AG09309 (cell line): ENCODE measurements at regions not wholly inside any gene's neighbourhood (a gene's known extent, or its start where the extent isn't known, plus 50 kb on each side); places are given as distances from the start of the nearest gene placed in this dataset.
A peak's percentile ranks its signal among the peaks of the same experiment; 100 is the strongest.

ENCODE experiments used
- DNase-seq: peaks from one replicate; pipeline ENCODE4 v3.0.0-alpha.2; 2010; ENCODE audit warnings: low read depth
- H3K4me3 ChIP-seq: 2 replicates; pipeline ENCODE4 v1.5.1; 2011; ENCODE audit warnings: mild to moderate bottlenecking, low read depth, low read length, moderate library complexity; ENCODE audit not compliant: control insufficient read depth
- CTCF ChIP-seq: IDR thresholded peaks from 2 replicates; pipeline ENCODE4 v1.5.1; 2011; ENCODE audit warnings: mild to moderate bottlenecking, low read depth, low read length, inconsistent platforms; ENCODE audit not compliant: insufficient read depth, control insufficient read depth; ENCODE audit errors: missing control alignments

- no peak for TF ChIP-seq CTCF
- no peak overlapping the region for H3K4me3 ChIP-seq
- DNase-seq: no peak
Observed at GRCh38 chr3:107062787-107063186, 314.5 kb upstream of the CCDC54 start.

- no peak for DNase-seq
- no peak for TF ChIP-seq CTCF
- H3K4me3 ChIP-seq: no peak overlapping the region
Observed at GRCh38 chr3:107063351-107063750, 313.9 kb upstream of the CCDC54 start.

- peak; percentile 46 for DNase-seq
- TF ChIP-seq CTCF: peak; percentile 81
- H3K4me3 ChIP-seq: no peak overlapping the region
Observed at GRCh38 chr3:107064405-107065060, 312.7 kb upstream of the CCDC54 start.

- no peak for DNase-seq
- H3K4me3 ChIP-seq: no peak overlapping the region
Observed at GRCh38 chr3:107065094-107065861, 312.0 kb upstream of the CCDC54 start.

GRCh38 chr3:107067421-107067820 lies 309.8 kb upstream of the CCDC54 start:
- H3K4me3 ChIP-seq: no peak overlapping the region
- TF ChIP-seq CTCF: no peak
- no peak for DNase-seq

More at GRCh38 chr3:107065094-107065861, 312.0 kb upstream of the CCDC54 start:
- no peak for TF ChIP-seq CTCF

- no peak for TF ChIP-seq CTCF
- DNase-seq: peak; percentile 67
- no peak overlapping the region for H3K4me3 ChIP-seq
Observed at GRCh38 chr3:107068980-107069379, 308.3 kb upstream of the CCDC54 start.
